Activated naive CD4-positive, alpha-beta T cell treated with anti-CD3 and anti-CD28 coated beads for 36 hours (primary cell): ENCODE measurements at regions not wholly inside any gene's neighbourhood (a gene's known extent, or its start where the extent isn't known, plus 50 kb on each side); places are given as distances from the start of the nearest gene placed in this dataset.
"Not testable (repeated sequence)": the region's sequence is repeated elsewhere in the genome, so short reads cannot be mapped to it uniquely, and the experiment has no call there.

Experiments
- CTCF ChIA-PET: fragments of 350-600 bp; sonication (Branson Sonifier 250); formaldehyde crosslinking; loops from one replicate; lab custom pipeline; 2021; ENCODE audit warnings: antibody characterized with exemption; lab: Charles Lee
- DNase-seq: peaks from one replicate; pipeline ENCODE4 v3.0.0-alpha.2; 2020
- H3K27ac Mint-ChIP-seq: one replicate; pipeline ENCODE4 v1.8.0; 2021; ENCODE audit warnings: mild to moderate bottlenecking, mixed read lengths
- H3K27me3 Mint-ChIP-seq: one replicate; pipeline ENCODE4 v1.8.0; 2021; ENCODE audit warnings: low read depth, mixed read lengths
- H3K36me3 Mint-ChIP-seq: one replicate; pipeline ENCODE4 v1.8.0; 2021; ENCODE audit warnings: low read depth, mixed read lengths
- H3K4me1 Mint-ChIP-seq: one replicate; pipeline ENCODE4 v1.8.0; 2021; ENCODE audit warnings: low read depth, mixed read lengths
- H3K4me3 Mint-ChIP-seq: one replicate; pipeline ENCODE4 v1.8.0; 2021; ENCODE audit warnings: mild to moderate bottlenecking, moderate library complexity, mixed read lengths
- H3K9me3 Mint-ChIP-seq: one replicate; pipeline ENCODE4 v1.8.0; 2021; ENCODE audit warnings: mixed read lengths
- intact Hi-C: fragments of 100-400 bp; cut with micrococcal nuclease; formaldehyde crosslinking; loops from one replicate; pipeline ENCODE4 v1.15.1; 2023

DNA sequence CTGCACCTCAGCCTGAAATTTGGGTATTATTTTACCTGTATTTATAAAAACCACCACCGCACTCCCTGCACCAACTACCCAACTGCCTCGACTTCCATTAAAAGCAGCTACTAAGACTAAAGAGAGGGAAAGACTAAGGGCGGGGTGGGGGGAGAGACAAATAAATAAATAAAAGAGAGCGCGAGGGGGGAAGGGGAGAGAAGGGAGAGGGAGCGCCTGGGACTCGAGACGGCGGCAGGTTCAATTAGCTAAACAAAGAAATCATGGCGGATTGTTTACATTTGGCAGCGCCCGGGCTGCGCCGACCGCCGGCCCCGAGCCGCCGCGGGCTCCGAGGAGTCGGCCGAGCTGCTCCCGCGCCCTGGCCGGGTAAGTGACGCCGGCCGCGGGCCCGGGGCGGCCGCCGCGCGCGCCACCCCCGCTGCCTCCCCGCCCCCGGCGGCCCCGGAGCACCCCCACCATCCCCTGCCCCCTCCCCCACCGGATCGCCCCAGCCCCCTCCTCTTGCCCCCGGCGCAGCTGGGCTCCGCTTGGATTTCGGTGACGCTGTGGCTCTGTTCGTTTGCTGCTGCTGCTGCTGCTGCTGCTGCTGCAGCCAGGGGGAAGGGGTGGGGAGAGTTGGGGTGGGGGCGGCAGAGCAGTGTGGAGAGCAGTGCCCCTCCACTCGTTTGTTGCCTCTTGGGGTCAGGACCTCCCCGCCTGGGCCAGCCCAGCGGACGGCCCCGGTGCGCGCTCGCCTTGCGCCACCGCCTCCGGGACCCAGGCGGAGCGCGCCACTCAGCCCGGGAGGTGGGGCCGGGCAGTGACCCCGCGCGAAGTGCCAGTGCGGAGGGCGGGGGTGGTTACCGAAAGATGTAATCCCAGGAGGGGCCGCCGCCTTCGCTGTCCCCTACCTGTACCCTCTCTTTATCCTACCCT lies 187.2 kb upstream of the FANCL start:
- Mint-ChIP-seq H3K27ac (no peak overlapping the region), H3K27me3 (peaks cover 37% of the 10 kb centered on the region), H3K9me3 (no peaks in the 10 kb centered on the region), H3K36me3 (no peaks in the 10 kb centered on the region), H3K4me1 (peaks cover 5% of the 10 kb centered on the region), H3K4me3 (peak overlapping the region; percentile 63)
- CTCF ChIA-PET = interaction anchor here (0.7 kb wide), 1 partner anchor 522 kb away, joined by 3 read pairs; no protein-coding TSS in a partner anchor
- DNase-seq = no peak
- intact Hi-C loops = no loop called here

GRCh38 chr2:58427572-58428095 lies 186.5 kb upstream of the FANCL start:
- Mint-ChIP-seq H3K36me3 (no peaks in the 10 kb centered on the region), H3K9me3 (no peaks in the 10 kb centered on the region), H3K27me3 (peaks cover 37% of the 10 kb centered on the region), H3K4me3 (peak overlapping the region; percentile 63), H3K4me1 (peaks cover 5% of the 10 kb centered on the region), H3K27ac (no peak overlapping the region)
- intact Hi-C loops = no loop called here
- CTCF ChIA-PET = interaction anchor here (0.7 kb wide), 1 partner anchor 522 kb away, joined by 3 read pairs; no protein-coding TSS in a partner anchor
- DNase-seq = peak; percentile 6

DNA sequence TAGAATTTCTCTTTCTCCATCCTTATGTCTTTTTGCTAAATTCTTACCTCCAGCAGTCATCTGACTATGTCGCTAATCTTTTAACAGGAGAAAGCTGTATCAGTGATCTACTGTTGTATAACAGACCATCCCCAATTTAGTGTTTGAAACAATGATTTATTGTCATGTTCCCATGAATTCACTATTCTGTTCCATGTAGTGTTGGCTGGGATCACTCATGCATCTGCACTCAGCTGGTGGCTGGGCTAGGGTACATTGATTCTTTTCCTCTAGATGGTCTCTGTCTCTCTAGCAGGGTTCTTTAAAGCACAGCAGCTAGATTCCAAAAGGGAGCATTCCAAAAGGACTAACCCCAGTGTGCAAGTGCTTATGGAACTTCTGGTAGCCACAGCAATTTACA lies 184.2 kb upstream of the FANCL start:
- H3K4me1 Mint-ChIP-seq = peaks cover 5% of the 10 kb centered on the region
- intact Hi-C loops = no loop called here
- H3K4me3 Mint-ChIP-seq = no peak overlapping the region
- CTCF ChIA-PET = no interaction called here
- DNase-seq = no peak
- H3K27ac Mint-ChIP-seq = no peak overlapping the region
- H3K27me3 Mint-ChIP-seq = peaks cover 40% of the 10 kb centered on the region
- no peaks in the 10 kb centered on the region for H3K36me3 Mint-ChIP-seq
- no peaks in the 10 kb centered on the region for H3K9me3 Mint-ChIP-seq

- DNase-seq = no peak
- Mint-ChIP-seq H3K9me3 (no peaks in the 10 kb centered on the region), H3K4me3 (no peak overlapping the region), H3K27ac (no peak overlapping the region), H3K36me3 (no peaks in the 10 kb centered on the region), H3K27me3 (peaks cover 3% of the 10 kb centered on the region), H3K4me1 (no peaks in the 10 kb centered on the region)
- CTCF ChIA-PET = no interaction called here
- intact Hi-C loops = no loop called here
These were observed 178.9 kb upstream of the FANCL start for GRCh38 chr2:58419983-58420382.

GRCh38 chr2:58416696-58417095 lies 175.6 kb upstream of the FANCL start:
- Mint-ChIP-seq H3K4me3 (no peak overlapping the region), H3K27me3 (peaks cover 3% of the 10 kb centered on the region), H3K4me1 (no peaks in the 10 kb centered on the region), H3K27ac (no peak overlapping the region), H3K36me3 (no peaks in the 10 kb centered on the region), H3K9me3 (no peaks in the 10 kb centered on the region)
- CTCF ChIA-PET = no interaction called here
- intact Hi-C loops = no loop called here
- DNase-seq = no peak

GRCh38 chr2:58414506-58414905 lies 173.4 kb upstream of the FANCL start:
- CTCF ChIA-PET = no interaction called here
- intact Hi-C loops = no loop called here
- no peaks in the 10 kb centered on the region for H3K27me3 Mint-ChIP-seq
- H3K9me3 Mint-ChIP-seq = no peaks in the 10 kb centered on the region
- H3K27ac Mint-ChIP-seq = no peak overlapping the region
- no peaks in the 10 kb centered on the region for H3K36me3 Mint-ChIP-seq
- no peaks in the 10 kb centered on the region for H3K4me1 Mint-ChIP-seq
- DNase-seq = no peak
- no peak overlapping the region for H3K4me3 Mint-ChIP-seq

DNA sequence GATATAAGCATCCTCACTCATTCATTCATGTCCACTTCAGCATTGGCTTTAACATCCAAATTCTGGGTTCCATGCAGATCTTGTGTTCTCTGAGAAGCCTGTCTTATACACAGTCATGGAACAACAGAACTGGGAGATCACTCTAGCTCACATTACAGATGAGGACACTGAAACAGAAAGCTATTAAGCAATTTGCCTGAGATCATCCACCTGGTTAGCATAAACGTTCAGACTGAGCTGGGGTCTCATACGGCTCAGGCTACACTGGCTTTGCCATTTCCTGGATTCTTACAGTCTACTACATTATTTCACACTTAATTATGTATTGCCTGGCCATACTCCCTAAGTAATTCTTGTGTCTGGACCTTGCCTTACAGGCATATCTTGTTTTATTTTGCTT lies 169.4 kb upstream of the FANCL start:
- CTCF ChIA-PET = no interaction called here
- Mint-ChIP-seq H3K4me3 (no peak overlapping the region), H3K4me1 (no peaks in the 10 kb centered on the region), H3K36me3 (no peaks in the 10 kb centered on the region), H3K27me3 (no peaks in the 10 kb centered on the region), H3K27ac (no peak overlapping the region), H3K9me3 (no peaks in the 10 kb centered on the region)
- intact Hi-C loops = no loop called here
- DNase-seq = no peak

DNA sequence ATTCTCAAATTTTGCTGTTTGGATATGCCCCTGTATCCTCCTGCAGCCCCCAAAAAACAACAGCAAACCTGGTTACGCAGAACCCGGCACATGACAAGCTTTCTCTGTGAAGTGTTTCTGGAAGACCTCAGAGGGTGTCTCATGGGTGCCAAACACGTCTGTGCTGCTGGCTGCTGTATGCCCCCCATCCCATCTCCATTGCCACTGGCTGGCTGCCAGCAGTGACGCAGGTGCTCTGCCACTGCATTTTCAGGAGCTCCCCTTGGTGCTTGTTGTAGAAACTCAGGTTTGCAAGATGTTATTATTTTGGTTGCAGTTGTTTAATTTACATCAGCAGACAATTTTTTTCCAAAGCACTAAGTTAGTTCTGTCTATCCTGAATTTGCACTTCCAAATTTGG lies 166.4 kb upstream of the FANCL start:
- H3K4me1 Mint-ChIP-seq = no peaks in the 10 kb centered on the region
- no peak overlapping the region for H3K27ac Mint-ChIP-seq
- intact Hi-C loops = no loop called here
- CTCF ChIA-PET = no interaction called here
- no peaks in the 10 kb centered on the region for H3K9me3 Mint-ChIP-seq
- no peak overlapping the region for H3K4me3 Mint-ChIP-seq
- DNase-seq = no peak
- no peaks in the 10 kb centered on the region for H3K36me3 Mint-ChIP-seq
- peaks cover 4% of the 10 kb centered on the region for H3K27me3 Mint-ChIP-seq

GRCh38 chr2:58405341-58405740 lies 164.2 kb upstream of the FANCL start:
- H3K27me3 Mint-ChIP-seq = peaks cover 4% of the 10 kb centered on the region
- no peak overlapping the region for H3K4me3 Mint-ChIP-seq
- no peaks in the 10 kb centered on the region for H3K9me3 Mint-ChIP-seq
- intact Hi-C loops = no loop called here
- H3K4me1 Mint-ChIP-seq = no peaks in the 10 kb centered on the region
- H3K36me3 Mint-ChIP-seq = no peaks in the 10 kb centered on the region
- DNase-seq = no peak
- no peak overlapping the region for H3K27ac Mint-ChIP-seq
- CTCF ChIA-PET = no interaction called here

DNA sequence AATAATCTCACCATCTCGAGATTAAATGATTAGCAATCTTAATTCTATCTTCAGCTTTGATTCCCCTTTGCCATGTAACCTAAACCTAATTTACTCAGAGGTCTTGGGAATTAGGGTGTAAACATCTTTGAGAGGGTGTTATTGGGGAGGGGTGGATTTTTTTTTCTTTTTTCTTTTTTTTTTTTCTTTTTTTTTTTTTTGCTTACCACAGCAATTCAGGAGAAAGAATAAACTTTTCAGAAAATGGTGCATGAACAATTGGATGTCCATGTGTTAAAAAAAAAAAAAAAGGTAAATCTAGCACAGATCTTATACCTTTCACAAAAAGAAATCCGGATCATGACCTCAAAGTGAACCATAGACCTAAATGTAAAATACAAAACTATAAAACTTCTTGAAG lies 160.8 kb upstream of the FANCL start:
- CTCF ChIA-PET = interaction anchor here (0.6 kb wide), 2 partner anchors 337 to 482 kb away, joined by 3 to 4 read pairs; no protein-coding TSS in a partner anchor
- intact Hi-C loops = no loop called here
- Mint-ChIP-seq H3K4me3 (no peak overlapping the region), H3K27ac (no peak overlapping the region), H3K4me1 (no peaks in the 10 kb centered on the region), H3K36me3 (no peaks in the 10 kb centered on the region), H3K9me3 (no peaks in the 10 kb centered on the region), H3K27me3 (peaks cover 4% of the 10 kb centered on the region)
- DNase-seq = no peak

DNA sequence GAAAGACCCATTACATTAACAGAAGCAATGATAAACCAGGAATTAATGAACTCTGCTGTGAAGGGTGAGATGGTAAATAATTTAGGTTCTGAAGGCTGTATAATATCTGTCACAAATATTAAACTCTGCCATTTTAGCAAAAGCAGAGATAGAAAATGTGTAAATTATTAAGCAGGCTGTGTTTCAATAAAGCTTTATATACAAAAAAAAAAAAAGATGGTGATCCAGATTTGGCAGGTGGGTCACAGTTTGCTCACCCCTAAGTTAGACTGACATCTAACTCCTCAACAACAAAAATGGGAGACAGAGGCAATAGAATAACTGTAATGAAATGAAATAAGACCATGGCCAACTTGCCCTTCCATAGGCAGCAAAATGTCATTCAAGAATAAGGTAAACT lies 157.3 kb upstream of the FANCL start:
- intact Hi-C loops = no loop called here
- Mint-ChIP-seq H3K4me1 (no peaks in the 10 kb centered on the region), H3K4me3 (no peak overlapping the region), H3K9me3 (no peaks in the 10 kb centered on the region), H3K36me3 (no peaks in the 10 kb centered on the region), H3K27me3 (peaks cover 11% of the 10 kb centered on the region), H3K27ac (no peak overlapping the region)
- CTCF ChIA-PET = no interaction called here
- no peak for DNase-seq

GRCh38 chr2:58387701-58388100 lies 146.6 kb upstream of the FANCL start:
- H3K4me1 Mint-ChIP-seq = no peaks in the 10 kb centered on the region
- CTCF ChIA-PET = no interaction called here
- DNase-seq = no peak
- H3K9me3 Mint-ChIP-seq = peaks cover 2% of the 10 kb centered on the region
- no peak overlapping the region for H3K27ac Mint-ChIP-seq
- intact Hi-C loops = no loop called here
- H3K4me3 Mint-ChIP-seq = no peak overlapping the region
- H3K36me3 Mint-ChIP-seq = no peaks in the 10 kb centered on the region
- peaks cover 3% of the 10 kb centered on the region for H3K27me3 Mint-ChIP-seq

- H3K27ac Mint-ChIP-seq, H3K9me3 Mint-ChIP-seq, H3K4me1 Mint-ChIP-seq, H3K4me3 Mint-ChIP-seq, CTCF ChIA-PET, intact Hi-C loops, DNase-seq, H3K27me3 Mint-ChIP-seq, H3K36me3 Mint-ChIP-seq: not testable (repeated sequence)
These were observed 145.8 kb upstream of the FANCL start for GRCh38 chr2:58386904-58387303.
